Keratinocyte (primary cell): ENCODE measurements at regions not wholly inside any gene's neighbourhood (a gene's known extent, or its start where the extent isn't known, plus 50 kb on each side); places are given as distances from the start of the nearest gene placed in this dataset.
A peak's percentile ranks its signal among the peaks of the same experiment; 100 is the strongest.

Source experiments
- EZH2 ChIP-seq: IDR thresholded peaks from one replicate; pipeline ENCODE4 v1.6.1; 2012; ENCODE audit warnings: inconsistent platforms, mild to moderate bottlenecking, low read length, moderate library complexity
- TF ChIP-seq, protein P1 (sequence below), 3 experiments: IDR thresholded peaks in 1 of 3; conservative IDR thresholded peaks in 1 of 3; optimal IDR thresholded peaks in 1 of 3; 2 replicates in 2 of 3; 3 replicates in 1 of 3; pipeline versions ENCODE3 to v1.5.1; 2011; ENCODE audit warnings: low read length in 3 of 3, mild to moderate bottlenecking in 3 of 3, moderate library complexity in 2 of 3, control low read depth in 1 of 3, inconsistent platforms in 1 of 3; ENCODE audit not compliant: insufficient read depth in 2 of 3; ENCODE audit errors: extremely low read depth in 1 of 3

DNA sequence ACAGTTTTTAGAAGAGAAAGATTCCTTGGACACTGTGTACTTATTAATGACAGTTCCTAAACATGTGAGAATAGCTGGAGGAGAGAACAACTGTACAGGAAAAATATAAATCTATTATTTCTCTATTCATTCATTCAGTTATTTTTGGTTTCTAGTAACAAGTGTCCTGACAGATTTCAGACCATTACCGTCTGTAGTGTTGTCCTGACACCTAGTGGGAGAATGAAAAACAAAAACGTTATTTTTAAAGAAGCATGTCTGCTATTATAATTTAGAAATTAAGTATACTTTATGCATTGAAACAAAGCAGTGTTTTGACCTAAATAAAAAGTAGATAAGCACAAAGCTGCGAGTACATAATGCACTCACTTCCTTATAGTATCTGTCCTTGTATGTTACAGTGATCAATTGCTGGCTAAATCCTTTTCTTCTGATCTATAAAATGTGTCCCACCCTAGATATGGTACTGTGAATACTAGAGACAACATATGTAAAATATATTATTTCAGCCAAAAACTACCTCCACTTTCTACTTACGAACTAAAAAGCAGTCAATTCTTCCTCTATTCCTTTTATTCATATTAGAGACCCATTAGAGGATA, 575.6 kb downstream of the ARL4A start:
- TF ChIP-seq, protein P1, sequence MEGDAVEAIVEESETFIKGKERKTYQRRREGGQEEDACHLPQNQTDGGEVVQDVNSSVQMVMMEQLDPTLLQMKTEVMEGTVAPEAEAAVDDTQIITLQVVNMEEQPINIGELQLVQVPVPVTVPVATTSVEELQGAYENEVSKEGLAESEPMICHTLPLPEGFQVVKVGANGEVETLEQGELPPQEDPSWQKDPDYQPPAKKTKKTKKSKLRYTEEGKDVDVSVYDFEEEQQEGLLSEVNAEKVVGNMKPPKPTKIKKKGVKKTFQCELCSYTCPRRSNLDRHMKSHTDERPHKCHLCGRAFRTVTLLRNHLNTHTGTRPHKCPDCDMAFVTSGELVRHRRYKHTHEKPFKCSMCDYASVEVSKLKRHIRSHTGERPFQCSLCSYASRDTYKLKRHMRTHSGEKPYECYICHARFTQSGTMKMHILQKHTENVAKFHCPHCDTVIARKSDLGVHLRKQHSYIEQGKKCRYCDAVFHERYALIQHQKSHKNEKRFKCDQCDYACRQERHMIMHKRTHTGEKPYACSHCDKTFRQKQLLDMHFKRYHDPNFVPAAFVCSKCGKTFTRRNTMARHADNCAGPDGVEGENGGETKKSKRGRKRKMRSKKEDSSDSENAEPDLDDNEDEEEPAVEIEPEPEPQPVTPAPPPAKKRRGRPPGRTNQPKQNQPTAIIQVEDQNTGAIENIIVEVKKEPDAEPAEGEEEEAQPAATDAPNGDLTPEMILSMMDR (optimal IDR thresholded peaks at IDR 0.05 in 1 of 3, IDR thresholded peaks at IDR 0.05 in 1 of 3, conservative IDR thresholded peaks at IDR 0.05 in 1 of 3; ENCODE audit: extremely low read depth in 1 of 3, insufficient read depth in 2 of 3, low read length in 3 of 3), result peak in 1 of 3 experiments; percentile 46
- no peak for TF ChIP-seq EZH2
